HG02981 (cell line): ENCODE measurements at regions not wholly inside any gene's neighbourhood (a gene's known extent, or its start where the extent isn't known, plus 50 kb on each side); places are given as distances from the start of the nearest gene placed in this dataset.

Experiments used
- ATAC-seq: cut with Tn5 transposase; IDR thresholded peaks from one replicate; pipeline ENCODE4 v1.9.1; 2021; ENCODE audit warnings: mild to moderate bottlenecking, moderate library complexity; ENCODE audit not compliant: unreplicated experiment

DNA sequence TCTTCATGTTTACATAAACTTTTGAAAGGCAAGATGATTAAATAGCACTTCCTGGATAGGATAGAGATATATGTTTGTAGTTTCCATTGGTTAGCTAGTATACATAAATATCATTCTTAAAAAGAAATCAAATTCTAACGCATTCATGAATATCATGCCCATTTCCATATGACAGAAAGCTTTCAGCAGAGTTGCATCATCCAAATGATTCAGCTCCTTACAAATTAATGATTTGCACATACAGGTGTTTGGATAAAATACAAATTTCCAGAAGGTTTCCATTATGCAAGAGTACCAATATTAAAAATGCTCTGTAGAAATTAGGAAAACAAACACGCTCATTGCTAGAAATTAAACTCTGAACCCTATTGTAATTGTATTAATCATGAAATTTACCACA lies 264.4 kb downstream of the FOXG1 start:
- no peak for ATAC-seq

GRCh38 chr14:29035134-29035533 lies 268.5 kb downstream of the FOXG1 start:
- no peak for ATAC-seq

- ATAC-seq, result no peak
Observed at GRCh38 chr14:29037411-29037810, 270.8 kb downstream of the FOXG1 start.

GRCh38 chr14:29039171-29039570 lies 272.6 kb downstream of the FOXG1 start:
- no peak for ATAC-seq

DNA sequence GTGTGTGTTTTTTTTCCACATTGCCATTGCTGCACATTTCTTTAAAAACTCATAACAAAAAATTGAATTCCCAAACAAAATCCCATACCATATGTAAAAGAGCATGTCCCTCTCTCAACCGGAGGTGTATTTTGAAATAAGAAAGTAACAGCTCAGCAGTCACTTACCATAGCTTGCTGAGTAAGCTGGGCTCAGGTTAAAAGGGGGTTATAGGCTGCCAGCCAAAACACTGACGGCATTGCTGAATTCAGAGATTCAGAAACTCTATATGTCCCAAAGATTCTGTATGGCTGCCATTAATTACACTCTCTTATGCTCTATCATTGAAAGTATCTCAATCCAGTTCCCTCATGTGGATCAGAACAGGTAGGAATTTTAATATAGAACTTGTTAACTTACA lies 276.0 kb downstream of the FOXG1 start:
- ATAC-seq, result no peak

- no peak for ATAC-seq
Observed at GRCh38 chr14:29043737-29044136, 277.1 kb downstream of the FOXG1 start.

DNA sequence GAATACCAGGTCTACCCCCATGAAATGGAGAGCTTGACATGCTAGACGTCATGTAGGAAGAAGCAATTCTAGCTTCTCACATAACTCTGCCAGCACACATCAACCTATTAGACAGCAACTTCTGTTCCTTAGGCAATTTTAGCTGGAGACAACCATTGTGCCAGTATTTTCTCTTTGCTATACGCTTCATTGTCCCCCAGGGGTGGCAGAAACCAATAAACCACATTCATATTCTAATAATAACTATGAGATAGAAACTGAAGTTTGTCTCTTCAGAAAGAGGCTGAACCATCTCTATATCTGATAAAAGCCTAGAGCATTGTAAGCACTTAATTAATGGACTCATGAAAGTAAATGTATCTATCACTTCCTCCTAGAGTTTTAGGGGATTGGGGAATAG lies 278.6 kb downstream of the FOXG1 start:
- no peak for ATAC-seq

DNA sequence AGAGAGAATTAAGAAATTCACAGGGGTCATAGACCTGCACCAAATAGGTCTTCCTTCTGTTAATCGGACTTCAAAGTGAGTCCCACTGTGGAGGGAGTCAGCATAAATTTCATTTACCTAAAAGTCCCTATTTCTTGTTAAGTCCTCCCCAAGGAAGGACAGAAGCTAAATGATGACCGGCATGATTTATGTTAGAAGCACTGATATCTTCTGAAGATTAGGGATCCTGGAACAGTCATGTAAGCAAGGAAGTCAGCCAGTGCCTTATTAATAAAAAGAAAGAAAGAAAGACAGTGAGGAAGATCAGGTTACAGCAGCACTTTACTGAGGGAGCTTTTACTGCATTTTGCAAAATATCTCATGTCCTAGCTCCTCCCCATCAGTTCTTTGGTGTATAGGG lies 287.5 kb downstream of the FOXG1 start:
- no peak for ATAC-seq

- no peak for ATAC-seq
Observed at GRCh38 chr14:29056041-29056566, 289.5 kb downstream of the FOXG1 start.

DNA sequence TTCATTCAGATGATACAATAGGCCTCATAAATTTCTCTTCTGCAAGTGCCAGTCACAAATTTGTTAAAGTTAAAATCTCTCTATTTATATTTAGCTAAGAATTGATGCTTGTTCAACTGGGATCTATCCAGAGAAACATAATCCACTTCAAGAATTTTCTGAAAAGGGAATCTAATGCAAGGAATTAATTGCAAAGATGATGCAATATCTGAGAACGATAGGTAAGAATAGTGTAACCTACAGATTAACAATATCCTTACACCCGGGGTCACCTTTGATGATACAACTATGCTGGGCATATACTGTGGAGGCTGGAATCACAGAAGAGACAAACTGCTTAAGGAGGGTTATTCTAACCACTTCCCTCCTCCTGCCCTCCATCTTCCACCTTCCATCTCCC lies 295.1 kb downstream of the FOXG1 start:
- no peak for ATAC-seq

- ATAC-seq, result no peak
Observed at GRCh38 chr14:29062466-29062865, 295.9 kb downstream of the FOXG1 start.

DNA sequence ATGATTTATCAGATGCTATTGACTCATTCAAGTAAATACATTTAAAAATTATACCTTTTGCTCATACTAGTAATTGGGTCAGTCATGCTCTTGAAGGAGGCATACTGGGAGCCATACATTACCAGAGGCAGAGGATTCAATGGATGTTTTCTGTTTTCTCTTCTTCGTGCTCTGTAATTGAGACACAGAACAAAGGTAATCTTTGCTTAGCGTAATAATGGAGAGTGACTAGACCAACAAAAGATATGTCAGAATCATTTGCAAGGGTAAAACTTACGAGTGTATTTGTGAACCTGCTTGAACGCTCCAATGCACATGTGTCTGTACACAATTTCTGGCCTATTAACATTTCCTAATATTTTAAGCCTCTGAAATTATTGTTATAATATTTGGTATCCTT lies 296.4 kb downstream of the FOXG1 start:
- ATAC-seq, result no peak

GRCh38 chr14:29064305-29064900 lies 297.8 kb downstream of the FOXG1 start:
- no peak for ATAC-seq

GRCh38 chr14:29069228-29069627 lies 302.6 kb downstream of the FOXG1 start:
- no peak for ATAC-seq

- no peak for ATAC-seq
Observed at GRCh38 chr14:29075761-29076160, 309.2 kb downstream of the FOXG1 start.

GRCh38 chr14:29077916-29078315 lies 311.3 kb downstream of the FOXG1 start:
- no peak for ATAC-seq

GRCh38 chr14:29078810-29079522 lies 312.4 kb downstream of the FOXG1 start:
- ATAC-seq, result no peak

- ATAC-seq, result no peak
Observed at GRCh38 chr14:29085546-29085945, 319.0 kb downstream of the FOXG1 start.

DNA sequence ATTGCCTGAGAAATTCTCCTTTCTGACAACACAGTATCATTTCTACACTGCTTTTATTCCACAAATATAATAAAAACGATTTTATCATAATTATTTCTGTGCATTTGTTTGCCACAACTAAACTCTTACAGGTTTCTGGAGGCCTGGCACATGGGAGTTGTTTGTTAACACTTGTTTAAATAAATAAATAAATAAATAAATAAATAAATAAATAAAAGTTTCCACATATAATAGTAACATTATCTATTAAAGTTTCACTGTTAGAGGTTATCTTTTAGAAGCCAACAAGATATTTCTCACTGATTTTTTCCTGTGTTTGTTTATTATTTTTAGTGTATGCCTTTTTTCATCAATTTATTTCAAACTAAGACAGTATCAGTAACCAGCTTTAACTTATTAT lies 323.3 kb downstream of the FOXG1 start:
- no peak for ATAC-seq

- ATAC-seq, result no peak
Observed at GRCh38 chr14:29092121-29092520, 325.5 kb downstream of the FOXG1 start.

DNA sequence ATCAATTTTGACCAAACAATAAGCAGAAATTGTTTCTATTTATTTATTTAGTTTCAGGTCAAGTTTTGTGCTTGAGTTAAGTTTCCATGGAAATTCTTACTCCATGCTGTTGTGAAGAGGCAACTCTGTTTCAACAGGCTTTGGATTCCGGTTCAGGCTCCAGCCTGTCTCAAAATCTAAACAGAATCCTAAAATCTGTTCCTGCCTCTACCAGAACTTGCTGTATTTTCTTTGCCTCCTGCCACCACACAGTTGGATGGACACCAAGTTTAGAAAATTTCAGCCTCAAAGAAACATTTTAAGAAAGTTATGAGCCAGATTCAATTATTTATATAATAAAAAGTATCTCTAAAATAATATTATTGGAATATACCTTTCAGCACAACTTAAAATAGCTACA lies 330.9 kb downstream of the FOXG1 start:
- no peak for ATAC-seq

DNA sequence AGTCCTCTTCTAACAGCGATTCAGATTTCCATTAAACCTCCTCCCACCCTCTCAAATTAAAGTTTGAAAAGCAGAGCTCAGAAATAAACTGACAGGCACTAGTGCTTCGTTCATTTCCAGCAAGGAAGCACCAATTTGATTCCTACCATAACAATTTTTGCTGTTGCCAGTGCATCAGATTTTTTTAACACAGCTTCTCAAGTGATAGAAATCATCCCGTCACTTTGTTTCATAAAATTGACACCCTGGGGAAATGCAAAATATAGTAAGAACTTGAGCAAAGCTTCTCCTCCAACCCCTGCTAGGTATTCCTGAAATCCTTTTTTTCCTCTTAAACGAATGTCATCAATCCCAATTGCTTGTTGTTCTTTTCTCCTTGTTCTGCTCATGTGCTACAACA lies 332.1 kb downstream of the FOXG1 start:
- ATAC-seq, result no peak

- no peak for ATAC-seq
Observed at GRCh38 chr14:29102266-29102665, 335.7 kb downstream of the FOXG1 start.
